SIG-M5 treated with dmso at 0.1 percent for 504 hours (cell line): ENCODE measurements at regions not wholly inside any gene's neighbourhood (a gene's known extent, or its start where the extent isn't known, plus 50 kb on each side); places are given as distances from the start of the nearest gene placed in this dataset.

ENCODE experiments used
- DNase-seq: peaks from one replicate; lab custom pipeline; 2025; ENCODE audit not compliant: unreplicated experiment; lab: John Stamatoyannopoulos, UW

- DNase-seq, result no peak
Observed at GRCh38 chr18:34159691-34160185, 65.0 kb downstream of the NOL4 start.

- DNase-seq, result no peak
Observed at GRCh38 chr18:34158881-34159690, 65.6 kb downstream of the NOL4 start.

GRCh38 chr18:34153711-34154110 lies 71.0 kb downstream of the NOL4 start:
- DNase-seq, result peak; percentile 10

GRCh38 chr18:34131006-34131405 lies 93.7 kb downstream of the NOL4 start:
- no peak for DNase-seq

GRCh38 chr18:34128436-34128835 lies 96.3 kb downstream of the NOL4 start:
- no peak for DNase-seq

GRCh38 chr18:34126121-34126520 lies 98.6 kb downstream of the NOL4 start:
- DNase-seq, result no peak

- peak; percentile 51 for DNase-seq
Observed at GRCh38 chr18:34122724-34123334, 101.9 kb downstream of the NOL4 start.

GRCh38 chr18:34121200-34121721 lies 103.5 kb downstream of the NOL4 start:
- DNase-seq, result peak; percentile 3

- no peak for DNase-seq
Observed at GRCh38 chr18:34120294-34120693, 104.4 kb downstream of the NOL4 start.

- DNase-seq, result no peak
Observed at GRCh38 chr18:34117319-34117718, 107.4 kb downstream of the NOL4 start.

- no peak for DNase-seq
Observed at GRCh38 chr18:34115409-34116081, 109.2 kb downstream of the NOL4 start.

- no peak for DNase-seq
Observed at GRCh38 chr18:34114996-34115395, 109.7 kb downstream of the NOL4 start.

GRCh38 chr18:34108206-34108605 lies 116.5 kb downstream of the NOL4 start:
- no peak for DNase-seq

- no peak for DNase-seq
Observed at GRCh38 chr18:34098109-34098508, 126.6 kb downstream of the NOL4 start.

- DNase-seq, result no peak
Observed at GRCh38 chr18:34097312-34097711, 127.4 kb downstream of the NOL4 start.

GRCh38 chr18:34094148-34094547 lies 130.6 kb downstream of the NOL4 start:
- no peak for DNase-seq

- DNase-seq, result no peak
Observed at GRCh38 chr18:34092796-34093195, 131.9 kb downstream of the NOL4 start.

GRCh38 chr18:34086370-34086769 lies 138.3 kb downstream of the NOL4 start:
- no peak for DNase-seq

- no peak for DNase-seq
Observed at GRCh38 chr18:34085140-34085739, 139.5 kb downstream of the NOL4 start.

GRCh38 chr18:34084635-34085034 lies 140.1 kb downstream of the NOL4 start:
- DNase-seq, result no peak

GRCh38 chr18:34083910-34084535 lies 140.7 kb downstream of the NOL4 start:
- DNase-seq, result no peak
